Gastroesophageal sphincter (tissue), 3 donors: ENCODE measurements at regions not wholly inside any gene's neighbourhood (a gene's known extent, or its start where the extent isn't known, plus 50 kb on each side); places are given as distances from the start of the nearest gene placed in this dataset.

ENCODE experiments used
- EP300 ChIP-seq: sonication (generic); formaldehyde crosslinking; IDR thresholded peaks from one replicate; pipeline ENCODE4 v1.6.1; 2017; ENCODE audit warnings: antibody characterized with exemption, mild to moderate bottlenecking
- POLR2A ChIP-seq, 2 donors: fragments of 450-650 bp; IDR thresholded peaks; one replicate each; pipeline ENCODE4 v1.6.1; 2017; ENCODE audit warnings: antibody characterized with exemption in 2 of 2, mild to moderate bottlenecking in 2 of 2, moderate library complexity in 1 of 2
- TF ChIP-seq, protein P1 (sequence below), 4 experiments: fragments of 200-600 bp in 2 of 4; fragments of 450-650 bp in 2 of 4; sonication (generic) in 1 of 4; IDR thresholded peaks; one replicate each; pipeline ENCODE4 v1.5.1; 2017 to 2019; ENCODE audit warnings: antibody characterized with exemption in 4 of 4, mild to moderate bottlenecking in 2 of 4, moderate library complexity in 2 of 4

DNA sequence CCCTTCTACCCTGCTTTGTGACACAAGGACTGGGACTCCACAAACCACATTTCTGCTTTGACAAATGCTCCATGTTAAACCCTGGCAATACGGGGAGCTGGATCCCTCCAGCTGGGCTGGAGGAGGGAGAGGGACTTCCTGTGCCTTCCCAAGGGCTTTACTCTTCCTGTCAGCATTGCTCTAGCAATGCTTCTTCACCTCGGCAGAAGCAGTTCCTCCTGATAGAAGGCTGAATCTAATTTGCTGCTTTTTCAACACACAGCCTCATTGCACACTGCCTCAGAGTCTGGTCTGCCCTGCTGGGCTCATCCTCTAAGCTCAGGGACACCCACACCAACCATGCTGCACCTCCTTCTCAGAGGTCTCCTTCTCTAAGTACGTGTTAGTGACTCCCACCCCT is 142.8 kb upstream of the SMAD3 start:
- TF ChIP-seq, protein P1, sequence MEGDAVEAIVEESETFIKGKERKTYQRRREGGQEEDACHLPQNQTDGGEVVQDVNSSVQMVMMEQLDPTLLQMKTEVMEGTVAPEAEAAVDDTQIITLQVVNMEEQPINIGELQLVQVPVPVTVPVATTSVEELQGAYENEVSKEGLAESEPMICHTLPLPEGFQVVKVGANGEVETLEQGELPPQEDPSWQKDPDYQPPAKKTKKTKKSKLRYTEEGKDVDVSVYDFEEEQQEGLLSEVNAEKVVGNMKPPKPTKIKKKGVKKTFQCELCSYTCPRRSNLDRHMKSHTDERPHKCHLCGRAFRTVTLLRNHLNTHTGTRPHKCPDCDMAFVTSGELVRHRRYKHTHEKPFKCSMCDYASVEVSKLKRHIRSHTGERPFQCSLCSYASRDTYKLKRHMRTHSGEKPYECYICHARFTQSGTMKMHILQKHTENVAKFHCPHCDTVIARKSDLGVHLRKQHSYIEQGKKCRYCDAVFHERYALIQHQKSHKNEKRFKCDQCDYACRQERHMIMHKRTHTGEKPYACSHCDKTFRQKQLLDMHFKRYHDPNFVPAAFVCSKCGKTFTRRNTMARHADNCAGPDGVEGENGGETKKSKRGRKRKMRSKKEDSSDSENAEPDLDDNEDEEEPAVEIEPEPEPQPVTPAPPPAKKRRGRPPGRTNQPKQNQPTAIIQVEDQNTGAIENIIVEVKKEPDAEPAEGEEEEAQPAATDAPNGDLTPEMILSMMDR (IDR thresholded peaks at IDR 0.05) = no peak
- TF ChIP-seq EP300 = no peak
- no peak for TF ChIP-seq POLR2A (IDR thresholded peaks at IDR 0.05)
